CD4-positive, alpha-beta T cell treated with Interleukin-17A for 4 hours (primary cell): ENCODE measurements at regions not wholly inside any gene's neighbourhood (a gene's known extent, or its start where the extent isn't known, plus 50 kb on each side); places are given as distances from the start of the nearest gene placed in this dataset.

Experiments
- DNase-seq: peaks from one replicate; pipeline ENCODE4 v3.0.0-alpha.2; 2020; ENCODE audit warnings: mixed read lengths

- no peak for DNase-seq
Observed at GRCh38 chr15:47184908-47185801, 532.1 kb upstream of the SEMA6D start.

GRCh38 chr15:47186075-47186474, 531.2 kb upstream of the SEMA6D start:
- no peak for DNase-seq

GRCh38 chr15:47188758-47189507, 528.4 kb upstream of the SEMA6D start:
- DNase-seq = no peak

- no peak for DNase-seq
Observed at GRCh38 chr15:47194718-47195117, 522.6 kb upstream of the SEMA6D start.

- DNase-seq = peak; percentile 42
Observed at GRCh38 chr15:47196048-47196447, 521.3 kb upstream of the SEMA6D start.

- DNase-seq = no peak
Observed at GRCh38 chr15:47203993-47204392, 513.3 kb upstream of the SEMA6D start.

GRCh38 chr15:47206358-47206978, 510.8 kb upstream of the SEMA6D start:
- DNase-seq = no peak

GRCh38 chr15:47209591-47209990, 507.7 kb upstream of the SEMA6D start:
- no peak for DNase-seq

- DNase-seq = no peak
Observed at GRCh38 chr15:47212222-47213010, 504.9 kb upstream of the SEMA6D start.

- no peak for DNase-seq
Observed at GRCh38 chr15:47213883-47214282, 503.4 kb upstream of the SEMA6D start.

- no peak for DNase-seq
Observed at GRCh38 chr15:47218295-47218694, 499.0 kb upstream of the SEMA6D start.

- DNase-seq = no peak
Observed at GRCh38 chr15:47244361-47244760, 472.9 kb upstream of the SEMA6D start.

GRCh38 chr15:47246317-47246716, 471.0 kb upstream of the SEMA6D start:
- no peak for DNase-seq

GRCh38 chr15:47258521-47258920, 458.8 kb upstream of the SEMA6D start:
- DNase-seq = no peak

- DNase-seq = no peak
Observed at GRCh38 chr15:47265686-47266085, 451.6 kb upstream of the SEMA6D start.

GRCh38 chr15:47266566-47266965, 450.7 kb upstream of the SEMA6D start:
- DNase-seq = no peak

GRCh38 chr15:47273864-47274263, 443.4 kb upstream of the SEMA6D start:
- DNase-seq = no peak

GRCh38 chr15:47283246-47283645, 434.1 kb upstream of the SEMA6D start:
- no peak for DNase-seq

GRCh38 chr15:47288794-47289193, 428.5 kb upstream of the SEMA6D start:
- DNase-seq = no peak

- DNase-seq = no peak
Observed at GRCh38 chr15:47289656-47290055, 427.6 kb upstream of the SEMA6D start.

- no peak for DNase-seq
Observed at GRCh38 chr15:47291767-47292166, 425.5 kb upstream of the SEMA6D start.

- DNase-seq = no peak
Observed at GRCh38 chr15:47292638-47293190, 424.6 kb upstream of the SEMA6D start.
